ENCODE measurements at regions not wholly inside any gene's neighbourhood (a gene's known extent, or its start where the extent isn't known, plus 50 kb on each side); places are given as distances from the start of the nearest gene placed in this dataset.
"Not testable (repeated sequence)": the region's sequence is repeated elsewhere in the genome, so short reads cannot be mapped to it uniquely, and the experiment has no call there.

DNA sequence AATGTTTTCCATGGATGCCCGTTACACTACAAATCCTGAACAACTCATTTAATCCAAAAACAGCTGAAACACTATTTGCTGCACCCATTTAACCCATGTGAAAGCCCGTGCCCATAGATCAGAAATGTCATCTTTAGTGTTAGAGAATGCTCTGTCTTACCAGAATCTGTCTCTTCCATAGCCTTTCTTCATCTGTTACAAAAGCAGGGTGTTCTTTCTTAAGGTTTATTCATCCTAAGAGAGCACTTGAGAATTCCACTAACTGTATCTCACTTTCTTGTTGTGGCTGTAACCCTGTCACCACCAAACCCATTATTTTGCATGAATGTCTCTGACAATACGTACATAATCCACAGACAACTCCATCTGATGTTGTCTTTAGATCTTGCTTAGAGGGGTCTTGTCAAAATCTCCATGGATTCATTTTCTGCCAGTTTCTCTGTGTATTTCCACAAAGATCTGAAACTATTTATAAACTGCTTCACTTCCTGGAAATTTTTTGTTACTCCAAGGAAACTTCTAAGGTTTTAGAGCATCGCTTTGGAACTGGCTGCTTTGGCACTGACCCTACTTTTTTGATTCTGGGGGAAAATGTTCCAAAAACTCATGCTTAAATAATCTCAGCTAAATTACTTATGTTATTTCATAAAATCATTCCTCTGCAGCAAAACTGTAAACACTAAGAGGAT is 167.8 kb upstream of the CCDC54 start:
- no peak for DNase-seq

GRCh38 chr3:107211608-107212007 is 165.6 kb upstream of the CCDC54 start:
- no peak for DNase-seq

GRCh38 chr3:107212618-107213017 is 164.6 kb upstream of the CCDC54 start:
- no peak for DNase-seq

DNA sequence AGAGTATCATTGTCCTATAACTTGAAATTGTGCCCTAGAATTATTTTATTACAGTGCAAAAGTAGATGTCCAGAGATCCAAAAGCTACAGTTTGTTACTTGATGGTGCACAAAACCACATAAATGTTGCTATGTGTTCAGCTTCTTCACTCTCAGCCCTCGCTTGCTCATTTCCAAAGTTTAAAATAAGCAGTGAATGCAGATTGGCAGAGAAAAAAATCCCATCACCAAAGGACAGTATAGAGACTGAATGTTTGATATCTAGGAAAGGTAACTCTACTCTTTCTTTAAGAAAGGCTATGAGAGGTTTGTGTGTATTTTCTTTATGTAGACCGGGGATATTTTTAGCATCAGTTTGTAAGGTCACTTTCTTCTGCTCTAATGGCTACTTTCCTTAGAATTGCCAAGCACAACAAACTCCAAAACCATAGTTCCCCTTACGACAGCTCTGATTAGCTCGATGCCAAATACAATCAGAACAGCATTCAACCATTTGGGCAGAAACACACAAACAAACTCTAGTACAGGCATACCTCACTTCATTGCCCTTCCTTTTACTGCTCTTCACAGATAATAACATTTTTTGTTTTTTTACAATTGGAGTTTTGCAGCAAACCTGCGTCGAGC is 164.1 kb upstream of the CCDC54 start:
- DNase-seq: no peak

GRCh38 chr3:107216229-107216628 is 161.0 kb upstream of the CCDC54 start:
- DNase-seq: no peak

DNA sequence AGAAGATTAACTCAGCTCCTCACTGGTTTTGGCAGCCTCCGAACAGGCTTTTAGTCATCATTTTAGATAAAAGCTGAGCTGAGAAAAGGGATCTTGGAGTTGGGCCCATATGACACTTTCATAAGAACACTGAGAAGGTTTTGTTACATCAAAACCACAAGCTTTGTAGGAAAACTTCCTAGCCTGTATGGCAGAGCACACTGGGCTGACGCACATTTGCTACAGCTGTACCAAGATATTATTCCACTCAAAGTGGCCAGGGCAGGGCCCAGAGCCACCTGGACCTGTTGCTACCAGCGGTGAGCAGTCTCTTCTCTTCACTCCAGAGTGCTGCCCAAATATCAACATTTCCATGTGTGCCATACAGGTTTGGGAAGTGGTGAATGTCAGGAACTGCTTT is 160.5 kb upstream of the CCDC54 start:
- peak in 1 of 2 experiments; percentile 67 for DNase-seq

DNA sequence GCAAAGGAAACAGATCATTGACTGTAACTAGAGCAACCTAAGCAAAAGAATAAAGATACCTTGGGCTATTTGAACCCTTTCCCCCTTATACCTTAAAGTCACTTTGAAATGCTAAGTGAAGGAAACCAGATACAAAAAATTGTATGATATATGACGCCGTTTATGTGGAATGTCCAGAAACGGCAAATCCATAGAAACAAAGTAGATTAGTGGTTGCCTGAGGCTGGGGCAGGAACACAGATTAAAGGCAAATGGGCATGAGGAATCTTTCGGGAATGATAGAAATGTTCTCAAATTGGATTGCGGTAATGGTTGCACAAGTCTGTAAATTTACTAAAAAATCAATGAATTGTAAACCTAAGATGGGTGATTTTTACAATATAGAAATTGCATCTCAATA is 160.1 kb upstream of the CCDC54 start:
- DNase-seq: peak; percentile 78 to 94

DNA sequence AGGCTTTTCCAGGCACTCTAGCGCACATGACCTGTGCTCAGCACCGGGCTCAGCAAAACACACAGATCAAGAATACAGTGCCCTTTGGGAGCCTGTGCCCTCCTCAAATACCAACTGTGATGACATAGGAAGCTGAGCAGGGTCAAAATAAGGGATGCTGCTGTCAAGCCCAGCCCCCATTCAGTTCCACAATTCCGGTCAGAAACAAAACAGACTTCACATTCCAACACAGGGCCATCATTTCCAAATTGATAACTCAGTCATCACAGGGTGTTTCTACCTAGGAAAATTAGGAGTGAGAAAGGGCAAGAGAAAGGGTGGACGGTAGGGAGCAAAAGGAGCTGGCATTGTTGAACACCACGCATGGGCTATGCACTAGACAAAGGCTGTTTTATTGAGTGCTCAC is 158.4 kb upstream of the CCDC54 start:
- DNase-seq: no peak

DNA sequence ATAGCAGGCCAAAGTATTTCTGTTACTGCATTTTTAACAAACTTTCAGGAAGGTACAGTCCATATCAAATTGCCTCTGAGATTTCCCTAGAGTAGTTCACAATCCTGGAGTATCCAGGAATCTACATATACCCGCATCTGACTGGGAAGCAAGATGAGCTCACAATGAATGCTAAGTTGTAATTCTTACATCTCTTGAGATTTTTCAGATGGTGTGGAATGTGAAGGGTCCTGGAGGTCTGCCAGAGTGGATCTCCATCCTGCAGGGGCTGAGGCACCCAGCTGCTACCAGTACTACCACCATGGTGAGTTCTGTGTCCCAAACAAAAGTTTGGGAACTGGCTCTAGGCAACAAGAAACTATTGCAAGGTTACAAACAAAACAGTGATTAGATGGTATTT is 156.7 kb upstream of the CCDC54 start:
- no peak for DNase-seq

- peak in 1 of 2 experiments; percentile 37 for DNase-seq
These were observed 155.4 kb upstream of the CCDC54 start for GRCh38 chr3:107221856-107222255.

DNA sequence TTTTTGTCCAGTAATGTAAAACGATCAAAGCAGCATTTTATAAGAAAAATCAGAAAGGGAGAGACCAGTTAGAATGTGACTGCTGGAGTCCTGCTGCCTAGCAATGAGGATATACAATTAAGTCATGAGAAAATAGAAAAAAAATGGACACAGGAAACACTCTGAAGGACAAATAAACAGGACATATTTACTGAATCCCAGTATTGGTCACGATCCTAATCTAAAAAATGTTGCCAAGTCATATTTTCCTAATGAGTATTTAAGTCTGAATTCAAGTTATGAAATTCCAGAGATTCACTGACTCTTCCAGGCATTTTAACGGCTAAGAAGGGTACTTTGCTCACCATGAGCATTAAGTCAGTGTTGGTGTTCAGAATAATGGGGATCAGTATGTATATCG is 154.3 kb upstream of the CCDC54 start:
- DNase-seq: peak; percentile 52 to 86

DNA sequence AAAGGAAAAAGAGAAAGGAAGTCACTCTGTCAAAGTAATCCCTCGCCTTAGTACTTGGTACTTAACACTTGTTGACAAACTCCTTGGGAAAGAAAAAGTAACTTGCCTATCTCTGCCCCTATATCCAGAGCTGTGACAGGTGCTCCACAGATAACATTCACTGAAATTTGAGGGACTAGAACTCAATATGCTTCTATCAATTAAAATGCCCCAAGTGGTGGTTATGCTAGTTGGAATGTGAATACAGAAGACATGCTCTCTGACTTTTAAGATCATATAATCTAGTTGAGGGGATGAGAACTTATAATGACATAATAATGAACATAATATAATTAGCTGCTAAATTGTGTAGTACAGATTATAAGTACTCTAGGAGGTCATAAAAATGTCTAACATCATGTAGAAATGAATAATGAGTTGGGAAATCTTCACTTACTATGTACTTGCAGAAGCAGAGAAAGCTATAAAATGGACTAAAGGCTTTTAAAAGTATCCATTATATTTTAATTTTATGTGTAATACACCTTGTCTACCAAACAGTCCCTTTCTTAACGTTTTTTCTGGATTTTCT is 153.1 kb upstream of the CCDC54 start:
- no peak for DNase-seq

DNA sequence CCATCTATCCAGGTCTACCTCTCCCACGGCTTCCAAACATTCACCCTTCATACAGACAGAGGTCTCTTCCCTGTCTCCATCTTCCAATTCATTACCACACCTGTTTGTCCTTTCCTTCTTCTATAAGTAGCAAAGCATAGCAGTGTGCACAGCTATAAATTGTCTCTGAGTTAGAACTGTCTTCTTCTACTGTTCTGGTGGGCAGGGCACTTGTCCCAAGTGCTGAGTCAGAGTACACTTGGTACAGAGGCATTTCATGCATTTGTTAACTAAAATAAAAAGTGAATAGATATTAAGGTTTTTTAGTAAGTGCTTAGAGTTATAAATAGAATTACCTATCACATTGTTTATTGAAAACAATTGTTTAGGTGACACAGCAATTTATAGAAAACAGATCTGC is 150.1 kb upstream of the CCDC54 start:
- DNase-seq: no peak

DNA sequence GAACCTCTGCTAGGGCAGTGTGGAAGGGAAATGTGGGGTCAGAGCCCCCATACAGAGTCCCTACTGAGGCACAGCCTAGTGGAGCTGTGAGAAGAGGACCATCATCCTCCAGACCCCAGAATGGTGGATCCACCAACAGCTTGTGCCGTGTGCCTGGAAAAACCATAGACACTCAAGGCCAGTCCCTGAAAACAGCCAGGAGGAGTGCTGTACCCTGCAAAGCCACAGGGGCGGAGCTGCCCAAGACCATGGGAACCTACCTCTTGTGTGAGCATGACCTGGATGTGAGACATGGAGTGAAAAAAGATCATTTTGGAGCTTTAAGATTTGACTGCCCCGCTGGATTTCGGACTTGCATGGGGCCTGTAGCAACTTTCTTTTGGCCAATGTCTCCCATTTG is 143.4 kb upstream of the CCDC54 start:
- DNase-seq: not testable (repeated sequence)

DNA sequence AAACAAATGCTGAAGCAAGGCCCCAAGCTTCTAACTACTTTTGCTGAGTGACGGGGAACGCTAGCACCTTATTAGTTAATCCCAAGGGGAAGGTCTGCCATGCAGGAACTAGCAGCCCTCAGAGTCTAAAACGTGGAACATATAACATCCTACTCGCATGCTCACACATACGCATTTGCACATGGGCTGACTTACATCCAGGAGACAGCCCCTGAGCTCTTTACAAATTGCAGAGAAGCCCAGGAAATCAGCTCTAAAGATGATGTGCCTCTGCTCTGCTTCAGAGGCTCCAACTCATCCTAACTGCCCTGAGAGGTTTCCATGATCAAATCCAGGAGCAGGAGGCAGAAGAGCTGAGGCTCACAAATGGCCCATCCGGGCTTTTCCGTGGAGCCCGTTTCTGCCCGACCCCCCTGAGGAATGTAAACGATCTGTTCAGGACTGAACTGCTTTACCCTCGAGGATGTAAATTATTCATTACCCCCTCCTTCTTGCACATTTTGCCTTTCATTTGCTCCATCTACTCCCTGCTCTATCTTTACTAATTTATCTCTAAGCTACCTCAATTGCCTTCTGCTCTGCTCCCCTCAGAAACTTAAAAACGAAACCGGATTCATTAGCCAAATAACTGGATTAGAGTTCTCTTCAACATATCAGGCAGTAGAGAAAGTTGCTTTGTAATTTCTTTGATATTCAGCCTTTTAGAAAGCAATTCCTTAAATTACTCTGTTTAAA is 141.9 kb upstream of the CCDC54 start:
- no peak for DNase-seq

- DNase-seq: peak; percentile 60 to 90
These were observed 141.3 kb upstream of the CCDC54 start for GRCh38 chr3:107235928-107236315.

GRCh38 chr3:107236655-107237337 is 140.4 kb upstream of the CCDC54 start:
- no peak for DNase-seq

- no peak for DNase-seq
These were observed 138.5 kb upstream of the CCDC54 start for GRCh38 chr3:107238787-107239186.

DNA sequence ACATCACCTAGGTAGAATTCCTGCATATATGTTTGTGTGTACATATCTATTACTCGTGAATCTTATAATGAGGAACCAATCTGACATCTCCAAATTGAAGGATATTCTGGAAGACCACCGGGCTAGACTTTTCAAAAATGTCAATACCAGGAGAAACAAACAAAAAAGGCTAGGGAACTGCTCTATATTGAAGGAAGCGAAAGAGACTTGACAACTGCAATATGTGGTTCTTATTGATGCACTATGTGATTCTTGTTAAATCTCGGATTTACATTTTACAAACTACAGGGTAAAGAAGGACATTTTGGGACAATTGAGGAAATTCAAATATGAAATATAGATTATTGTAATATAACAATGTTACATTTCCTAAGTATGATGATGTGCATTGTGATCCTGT is 137.5 kb upstream of the CCDC54 start:
- DNase-seq: no peak

GRCh38 chr3:107240183-107241091 is 136.8 kb upstream of the CCDC54 start:
- DNase-seq: peak; percentile 34 to 69

GRCh38 chr3:107241217-107241616 is 136.0 kb upstream of the CCDC54 start:
- peak in 1 of 2 experiments; percentile 69 for DNase-seq

GRCh38 chr3:107242579-107242978 is 134.7 kb upstream of the CCDC54 start:
- no peak for DNase-seq

Data from SW 1271 (cell line).